ENCODE measurements at regions not wholly inside any gene's neighbourhood (a gene's known extent, or its start where the extent isn't known, plus 50 kb on each side); places are given as distances from the start of the nearest gene placed in this dataset.

GRCh38 chr10:125602825-125603224 lies 80.1 kb downstream of the TEX36 start:
- CTCF ChIA-PET: no interaction called here
- DNase-seq (ENCODE audit: low read depth, low spot score) (no peak), ATAC-seq (no peak)
- H2AFZ ChIP-seq (ENCODE audit: low read depth, low read length, poor library complexity, severe bottlenecking): no peak overlapping the region
- no peaks in the 10 kb centered on the region for H3K36me3 ChIP-seq (ENCODE audit: control insufficient read depth in 1 of 2, insufficient read depth in 2 of 2, low read length in 2 of 2)
- H3K4me3 ChIP-seq (replicated peaks in 1 of 2; ENCODE audit: low read depth in 1 of 2, low read length in 2 of 2): no peak overlapping the region
- no peak overlapping the region for H3K4me2 ChIP-seq (ENCODE audit: low read length)
- POLR2A ChIA-PET: no interaction called here
- H3K27ac ChIP-seq (ENCODE audit: low read depth, low read length): no peak overlapping the region
- H3K9me2 ChIP-seq (ENCODE audit: insufficient read depth): no peaks in the 10 kb centered on the region
- no peak overlapping the region for H3K9ac ChIP-seq (ENCODE audit: low read length)
- no peaks in the 10 kb centered on the region for H3K79me2 ChIP-seq (ENCODE audit: insufficient read depth, low read length)
- H3K27me3 ChIP-seq (ENCODE audit: insufficient read depth, low read length): peaks cover 20% of the 10 kb centered on the region; the same call in 1 of the 2 replicates
- H3K4me1 ChIP-seq (ENCODE audit: control insufficient read depth in 1 of 2, insufficient read depth in 2 of 2, low read length in 2 of 2): no peaks in the 10 kb centered on the region
- H4K20me1 ChIP-seq (ENCODE audit: insufficient read depth): no peaks in the 10 kb centered on the region
- TF ChIP-seq EGR1 (IDR thresholded peaks at IDR 0.05; ENCODE audit: low read depth) (no peak), POLR2A (IDR thresholded peaks at IDR 0.05; ENCODE audit: borderline replicate concordance, extremely low read depth, insufficient read depth, insufficient read length) (no peak), JUND (IDR thresholded peaks at IDR 0.05) (no peak), EZH2phosphoT487 (IDR thresholded peaks at IDR 0.05; ENCODE audit: borderline replicate concordance) (no peak), MAX (IDR thresholded peaks at IDR 0.05) (no peak), ATF3 (IDR thresholded peaks at IDR 0.05) (no peak), CEBPB (IDR thresholded peaks at IDR 0.05; ENCODE audit: low read depth) (no peak), ZNF274 (IDR thresholded peaks at IDR 0.05; ENCODE audit: low read depth, low read length) (no peak), REST (IDR thresholded peaks at IDR 0.05; ENCODE audit: low read depth) (no peak), FOSL1 (IDR thresholded peaks at IDR 0.05; ENCODE audit: low read depth) (no peak), ELF1 (IDR thresholded peaks at IDR 0.05; ENCODE audit: borderline replicate concordance, low read depth) (no peak), SIN3A (IDR thresholded peaks at IDR 0.05; ENCODE audit: low read depth) (no peak), TCF7L2 (IDR thresholded peaks at IDR 0.05; ENCODE audit: borderline replicate concordance, extremely low read depth, insufficient read depth, insufficient read length) (no peak), CTCF (IDR thresholded peaks at IDR 0.05 in 2 of 3, conservative IDR thresholded peaks at IDR 0.05 in 1 of 3; ENCODE audit: borderline replicate concordance in 1 of 3, insufficient read depth in 1 of 3, low read depth in 2 of 3, low read length in 2 of 3) (no peak), ZBTB33 (IDR thresholded peaks at IDR 0.05; ENCODE audit: extremely low read depth, insufficient replicate concordance, low read length) (no peak), CBX3 (IDR thresholded peaks at IDR 0.05; ENCODE audit: low read depth) (no peak)
- intact Hi-C loops (cut with micrococcal nuclease): no loop called here
- 0 out of 4 replicates have a peak, but pooled peaks cover 0 to 5% of the 10 kb centered on the region in 2 experiments for H3K9me3 ChIP-seq (ENCODE audit: control insufficient read depth in 1 of 2, insufficient read depth in 1 of 2, low read depth in 1 of 2, low read length in 2 of 2)
- RAD21 ChIA-PET (ENCODE audit: low non-redundant PET in 1 of 2, low total read pairs in 2 of 2, uncharacterized antibody in 2 of 2, unreplicated experiment in 2 of 2): no interaction called here
- no TSS peak for BruUV-seq (replicated peaks)

All from HCT116 (cell line).